NCI-H2196 (cell line): ENCODE measurements at regions not wholly inside any gene's neighbourhood (a gene's known extent, or its start where the extent isn't known, plus 50 kb on each side); places are given as distances from the start of the nearest gene placed in this dataset.

Experiments used
- DNase-seq: peaks from one replicate; lab custom pipeline; 2025; ENCODE audit not compliant: unreplicated experiment; lab: John Stamatoyannopoulos, UW

- no peak for DNase-seq
These were observed 213.1 kb upstream of the RTL1 start for GRCh38 chr14:101116486-101117130.

GRCh38 chr14:101117543-101117942, 214.0 kb upstream of the RTL1 start:
- no peak for DNase-seq

- no peak for DNase-seq
These were observed 214.7 kb upstream of the RTL1 start for GRCh38 chr14:101118233-101118632.

- no peak for DNase-seq
These were observed 215.4 kb upstream of the RTL1 start for GRCh38 chr14:101118746-101119591.

GRCh38 chr14:101119830-101120571, 216.5 kb upstream of the RTL1 start:
- no peak for DNase-seq

- no peak for DNase-seq
These were observed 217.4 kb upstream of the RTL1 start for GRCh38 chr14:101120641-101121507.

GRCh38 chr14:101121508-101122139, 218.1 kb upstream of the RTL1 start:
- DNase-seq, result no peak

GRCh38 chr14:101122237-101123141, 219.0 kb upstream of the RTL1 start:
- no peak for DNase-seq

GRCh38 chr14:101123618-101124510, 220.3 kb upstream of the RTL1 start:
- no peak for DNase-seq

- DNase-seq, result no peak
These were observed 221.3 kb upstream of the RTL1 start for GRCh38 chr14:101124815-101125214.

GRCh38 chr14:101125313-101125712, 221.8 kb upstream of the RTL1 start:
- no peak for DNase-seq

GRCh38 chr14:101125719-101126651, 222.5 kb upstream of the RTL1 start:
- no peak for DNase-seq

GRCh38 chr14:101126731-101127130, 223.2 kb upstream of the RTL1 start:
- DNase-seq, result no peak

- no peak for DNase-seq
These were observed 223.7 kb upstream of the RTL1 start for GRCh38 chr14:101127224-101127623.

- DNase-seq, result no peak
These were observed 225.2 kb upstream of the RTL1 start for GRCh38 chr14:101128478-101129321.

GRCh38 chr14:101129521-101130167, 226.1 kb upstream of the RTL1 start:
- DNase-seq, result no peak
